Kidney epithelial cell (primary cell): ENCODE measurements at regions not wholly inside any gene's neighbourhood (a gene's known extent, or its start where the extent isn't known, plus 50 kb on each side); places are given as distances from the start of the nearest gene placed in this dataset.
"Not testable (repeated sequence)": the region's sequence is repeated elsewhere in the genome, so short reads cannot be mapped to it uniquely, and the experiment has no call there.

Experiments used
- DNase-seq: peaks from one replicate; pipeline ENCODE4 v3.0.0-alpha.2; 2010; ENCODE audit warnings: low read depth
- H3K27me3 ChIP-seq: 2 replicates; pipeline ENCODE4 v1.6.0; 2011; ENCODE audit warnings: low read length; ENCODE audit not compliant: control insufficient read depth, insufficient read depth
- H3K36me3 ChIP-seq: 2 replicates; pipeline ENCODE4 v1.5.1; 2011; ENCODE audit warnings: low read length; ENCODE audit not compliant: control insufficient read depth, insufficient read depth
- H3K4me3 ChIP-seq: 2 replicates; pipeline ENCODE4 v1.5.1; 2011; ENCODE audit warnings: low read depth, mild to moderate bottlenecking, control low read depth, low read length
- TF ChIP-seq, protein P1 (sequence below): IDR thresholded peaks from 2 replicates; pipeline ENCODE4 v1.5.1; 2011; ENCODE audit warnings: mild to moderate bottlenecking, moderate library complexity, low read length, control low read depth, inconsistent platforms; ENCODE audit not compliant: insufficient read depth, poor library complexity, severe bottlenecking

DNA sequence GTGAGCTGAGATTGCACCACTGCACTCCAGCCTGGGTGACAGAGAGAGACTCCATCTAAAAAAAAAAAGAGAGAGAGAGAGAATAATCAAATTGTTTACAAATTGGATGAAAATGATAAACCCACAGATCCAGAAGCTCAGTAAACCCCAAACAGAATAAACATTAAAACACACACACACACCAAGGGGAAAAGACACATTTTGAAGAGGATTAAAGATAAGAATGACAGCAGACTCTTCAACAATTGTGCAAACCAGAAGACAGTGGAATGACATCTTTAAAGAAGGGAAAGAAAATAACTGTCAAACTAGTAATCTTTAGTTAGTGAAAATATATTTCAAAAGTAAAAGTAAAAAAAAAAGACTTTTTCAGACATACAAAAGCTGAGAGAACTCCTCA lies 64.4 kb upstream of the RPL38 start:
- H3K4me3 ChIP-seq, result no peak overlapping the region
- H3K36me3 ChIP-seq, result no peaks in the 10 kb centered on the region
- peaks cover 2% of the 10 kb centered on the region for H3K27me3 ChIP-seq
- TF ChIP-seq, protein P1, sequence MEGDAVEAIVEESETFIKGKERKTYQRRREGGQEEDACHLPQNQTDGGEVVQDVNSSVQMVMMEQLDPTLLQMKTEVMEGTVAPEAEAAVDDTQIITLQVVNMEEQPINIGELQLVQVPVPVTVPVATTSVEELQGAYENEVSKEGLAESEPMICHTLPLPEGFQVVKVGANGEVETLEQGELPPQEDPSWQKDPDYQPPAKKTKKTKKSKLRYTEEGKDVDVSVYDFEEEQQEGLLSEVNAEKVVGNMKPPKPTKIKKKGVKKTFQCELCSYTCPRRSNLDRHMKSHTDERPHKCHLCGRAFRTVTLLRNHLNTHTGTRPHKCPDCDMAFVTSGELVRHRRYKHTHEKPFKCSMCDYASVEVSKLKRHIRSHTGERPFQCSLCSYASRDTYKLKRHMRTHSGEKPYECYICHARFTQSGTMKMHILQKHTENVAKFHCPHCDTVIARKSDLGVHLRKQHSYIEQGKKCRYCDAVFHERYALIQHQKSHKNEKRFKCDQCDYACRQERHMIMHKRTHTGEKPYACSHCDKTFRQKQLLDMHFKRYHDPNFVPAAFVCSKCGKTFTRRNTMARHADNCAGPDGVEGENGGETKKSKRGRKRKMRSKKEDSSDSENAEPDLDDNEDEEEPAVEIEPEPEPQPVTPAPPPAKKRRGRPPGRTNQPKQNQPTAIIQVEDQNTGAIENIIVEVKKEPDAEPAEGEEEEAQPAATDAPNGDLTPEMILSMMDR, result no peak
- no peak for DNase-seq

DNA sequence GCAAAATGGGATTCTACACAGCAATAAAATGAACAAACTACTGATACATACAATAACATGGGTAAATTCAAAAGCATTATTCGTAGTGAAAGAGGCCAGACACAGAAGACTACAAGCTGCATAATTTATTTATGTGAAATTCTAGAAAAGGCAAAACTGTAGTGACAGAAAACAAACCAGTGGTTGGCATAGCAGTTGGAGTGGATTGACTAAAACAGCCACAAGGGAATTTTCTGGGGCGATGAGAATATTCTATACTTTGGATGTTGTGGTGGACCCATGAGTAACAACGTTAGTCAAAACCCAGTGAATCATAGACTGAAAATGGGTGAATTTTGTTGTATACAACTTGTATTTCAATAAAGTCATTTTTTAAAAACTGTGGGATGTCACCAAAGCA lies 63.2 kb upstream of the RPL38 start:
- H3K4me3 ChIP-seq, result no peak overlapping the region
- TF ChIP-seq, protein P1, result no peak
- peaks cover 2% of the 10 kb centered on the region for H3K27me3 ChIP-seq
- DNase-seq, result no peak
- H3K36me3 ChIP-seq, result no peaks in the 10 kb centered on the region

DNA sequence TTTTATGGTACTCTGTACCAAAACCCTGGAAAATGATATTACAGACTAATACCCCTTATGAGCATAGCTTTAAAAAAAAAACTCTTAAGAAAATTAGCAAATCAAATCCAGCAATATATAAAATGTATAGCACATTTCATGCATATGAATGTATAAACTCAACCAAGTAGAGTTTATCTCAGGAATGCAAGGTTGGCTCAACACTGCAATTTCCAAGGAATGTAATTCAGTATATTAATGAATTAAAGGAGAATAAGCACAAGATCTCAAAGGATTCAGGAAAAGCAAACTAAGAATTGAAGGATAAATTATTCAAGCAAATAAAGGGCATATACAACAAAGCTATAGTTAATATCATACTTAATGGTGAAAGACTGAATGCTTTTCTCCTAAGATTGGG lies 61.9 kb upstream of the RPL38 start:
- TF ChIP-seq, protein P1, result no peak
- Histone ChIP-seq H3K4me3 (no peak overlapping the region), H3K27me3 (peaks cover 2% of the 10 kb centered on the region), H3K36me3 (no peaks in the 10 kb centered on the region)
- DNase-seq, result no peak

DNA sequence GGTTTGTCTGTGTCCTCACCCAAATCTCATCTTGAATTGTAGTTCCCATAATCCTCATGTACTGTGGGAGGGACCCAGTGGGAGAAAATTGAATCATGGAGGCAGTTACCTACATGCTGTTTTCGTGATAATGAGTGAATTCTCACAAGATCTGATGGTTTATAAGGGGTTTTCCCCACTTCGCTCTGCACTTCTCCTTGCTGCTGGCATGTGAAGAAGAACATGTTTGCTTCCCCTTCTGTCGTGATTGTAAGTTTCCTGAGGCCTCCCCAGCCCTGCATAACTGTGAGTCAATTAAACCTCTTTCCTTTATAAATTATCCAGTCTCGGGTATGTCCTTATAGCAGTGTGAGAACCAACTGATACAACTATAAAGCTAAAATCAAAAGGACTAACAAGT lies 60.2 kb upstream of the RPL38 start:
- H3K4me3 ChIP-seq, H3K27me3 ChIP-seq, H3K36me3 ChIP-seq, DNase-seq: not testable (repeated sequence)

DNA sequence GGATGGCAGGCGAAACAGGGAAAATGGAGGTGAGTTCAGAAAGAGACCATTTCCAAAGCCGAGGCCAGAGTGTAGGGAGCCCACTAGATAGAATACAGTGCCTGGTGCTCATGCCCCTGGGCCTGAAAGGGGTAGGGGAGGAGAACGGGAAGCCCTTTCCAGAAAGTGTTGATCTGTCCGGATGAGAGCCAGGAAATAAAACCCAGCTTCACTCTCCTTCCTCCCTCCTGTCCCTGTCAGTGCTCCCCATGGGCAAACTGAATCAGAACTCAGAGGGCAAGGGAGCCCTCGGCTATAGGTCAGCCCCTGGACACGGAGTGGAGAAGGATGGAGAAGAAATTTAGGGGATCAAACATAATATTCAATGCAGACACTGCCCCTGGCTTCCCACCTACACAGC lies 57.7 kb upstream of the RPL38 start:
- no peaks in the 10 kb centered on the region for H3K36me3 ChIP-seq
- no peak for DNase-seq
- TF ChIP-seq, protein P1, result no peak
- no peak overlapping the region for H3K4me3 ChIP-seq
- no peaks in the 10 kb centered on the region for H3K27me3 ChIP-seq

DNA sequence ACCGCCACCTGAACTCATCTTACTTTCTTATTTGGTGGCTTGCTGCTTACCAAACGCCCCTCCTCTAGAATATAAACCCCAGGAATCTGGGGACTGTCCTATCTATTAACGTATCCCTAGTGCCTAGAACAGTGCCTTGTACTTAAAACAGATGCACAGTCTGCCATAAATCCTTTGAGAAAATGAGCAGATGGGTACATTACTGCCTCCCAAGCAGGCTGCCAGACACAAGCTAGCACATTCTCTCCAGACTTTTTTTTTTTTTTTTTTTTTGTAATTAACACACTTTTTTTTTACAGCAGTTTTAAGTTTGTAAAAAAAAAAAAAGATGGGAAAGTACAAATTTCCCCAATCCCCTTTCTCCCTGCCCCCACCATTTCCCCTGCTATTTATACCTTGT lies 57.3 kb upstream of the RPL38 start:
- no peak for DNase-seq
- Histone ChIP-seq H3K4me3 (no peak overlapping the region), H3K36me3 (no peaks in the 10 kb centered on the region), H3K27me3 (no peaks in the 10 kb centered on the region)
- TF ChIP-seq, protein P1, result no peak
